Astrocyte of the spinal cord (primary cell): ENCODE measurements at regions not wholly inside any gene's neighbourhood (a gene's known extent, or its start where the extent isn't known, plus 50 kb on each side); places are given as distances from the start of the nearest gene placed in this dataset.
A peak's percentile ranks its signal among the peaks of the same experiment; 100 is the strongest.

ENCODE experiments used
- DNase-seq: peaks from one replicate; pipeline ENCODE4 v3.0.0; 2011; ENCODE audit warnings: low read depth, low spot score
- H3K4me3 ChIP-seq: 2 replicates; pipeline ENCODE4 v1.5.1; 2011; ENCODE audit warnings: low read depth, mild to moderate bottlenecking, low read length, moderate library complexity
- in situ Hi-C: cut with HindIII; loops from 2 replicates; pipeline ENCODE4 v1.10.0; 2017; ENCODE audit warnings: low sequenced_read_pairs
- TF ChIP-seq, protein P1 (sequence below): IDR thresholded peaks from 2 replicates; pipeline ENCODE4 v1.5.1; 2012; ENCODE audit warnings: low read depth, mild to moderate bottlenecking, low read length, inconsistent platforms

DNA sequence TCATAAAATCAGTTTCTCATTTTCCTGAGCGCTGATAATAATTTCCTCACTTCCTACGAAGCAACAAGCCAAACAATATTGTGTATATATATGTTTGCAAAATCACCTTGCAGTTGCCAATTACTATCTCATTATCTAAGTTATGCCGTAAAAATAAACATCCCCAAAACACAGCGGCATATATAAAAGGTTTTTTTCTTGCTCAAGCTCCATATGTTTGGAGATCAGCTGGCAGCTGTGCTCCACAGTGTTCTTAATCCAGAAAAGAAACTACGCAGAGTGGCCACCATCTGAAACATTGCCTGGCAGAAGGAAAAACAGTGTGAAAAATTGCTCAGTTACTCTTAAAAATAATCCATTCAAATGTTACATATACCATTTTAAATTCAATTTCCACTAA lies 951.4 kb downstream of the PLOD2 start:
- in situ Hi-C loops: no loop called here
- H3K4me3 ChIP-seq: no peak overlapping the region
- TF ChIP-seq, protein P1, sequence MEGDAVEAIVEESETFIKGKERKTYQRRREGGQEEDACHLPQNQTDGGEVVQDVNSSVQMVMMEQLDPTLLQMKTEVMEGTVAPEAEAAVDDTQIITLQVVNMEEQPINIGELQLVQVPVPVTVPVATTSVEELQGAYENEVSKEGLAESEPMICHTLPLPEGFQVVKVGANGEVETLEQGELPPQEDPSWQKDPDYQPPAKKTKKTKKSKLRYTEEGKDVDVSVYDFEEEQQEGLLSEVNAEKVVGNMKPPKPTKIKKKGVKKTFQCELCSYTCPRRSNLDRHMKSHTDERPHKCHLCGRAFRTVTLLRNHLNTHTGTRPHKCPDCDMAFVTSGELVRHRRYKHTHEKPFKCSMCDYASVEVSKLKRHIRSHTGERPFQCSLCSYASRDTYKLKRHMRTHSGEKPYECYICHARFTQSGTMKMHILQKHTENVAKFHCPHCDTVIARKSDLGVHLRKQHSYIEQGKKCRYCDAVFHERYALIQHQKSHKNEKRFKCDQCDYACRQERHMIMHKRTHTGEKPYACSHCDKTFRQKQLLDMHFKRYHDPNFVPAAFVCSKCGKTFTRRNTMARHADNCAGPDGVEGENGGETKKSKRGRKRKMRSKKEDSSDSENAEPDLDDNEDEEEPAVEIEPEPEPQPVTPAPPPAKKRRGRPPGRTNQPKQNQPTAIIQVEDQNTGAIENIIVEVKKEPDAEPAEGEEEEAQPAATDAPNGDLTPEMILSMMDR: no peak
- no peak for DNase-seq

DNA sequence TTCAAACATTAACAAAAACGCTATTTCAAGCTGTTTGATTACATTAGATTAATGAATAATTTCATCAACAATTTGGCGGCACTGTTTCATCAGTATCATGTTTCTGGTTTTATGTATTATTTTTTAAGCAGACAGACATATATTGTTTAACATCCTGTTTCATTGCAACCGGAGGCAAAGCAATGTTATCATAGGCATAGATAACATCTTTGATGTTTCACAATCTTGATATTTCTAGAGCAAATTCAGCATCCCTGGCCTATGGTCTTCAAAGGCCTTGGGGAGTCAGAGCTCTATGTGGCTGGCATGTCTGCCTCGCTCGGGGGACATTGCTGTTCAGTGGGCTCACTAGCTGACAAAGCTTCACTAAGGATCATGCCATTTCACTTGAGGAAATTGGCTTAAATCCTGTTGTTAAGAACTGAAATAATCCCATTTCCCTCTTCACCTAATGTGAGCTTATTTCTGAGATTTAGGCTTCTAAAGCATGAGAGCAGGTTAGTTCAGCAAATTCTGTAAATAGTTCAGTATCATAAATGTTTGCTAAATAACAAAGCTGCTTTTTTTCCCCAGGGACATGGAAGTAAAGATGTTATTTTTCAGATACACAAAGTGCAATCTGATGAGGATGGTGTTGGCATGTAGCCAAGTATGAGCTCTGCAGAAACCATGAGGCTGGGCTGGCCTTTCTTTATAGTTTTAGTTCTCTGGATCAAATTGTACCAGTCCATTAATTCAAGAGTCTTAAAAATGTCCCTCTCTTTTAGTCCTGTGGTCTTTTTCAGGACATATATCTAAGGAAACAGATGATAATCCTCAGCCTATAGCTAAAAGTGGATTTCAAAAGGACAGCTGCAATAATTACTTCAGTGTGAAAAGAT lies 941.4 kb downstream of the PLOD2 start:
- TF ChIP-seq, protein P1: no peak
- in situ Hi-C loops: no loop called here
- no peak overlapping the region for H3K4me3 ChIP-seq
- no peak for DNase-seq

DNA sequence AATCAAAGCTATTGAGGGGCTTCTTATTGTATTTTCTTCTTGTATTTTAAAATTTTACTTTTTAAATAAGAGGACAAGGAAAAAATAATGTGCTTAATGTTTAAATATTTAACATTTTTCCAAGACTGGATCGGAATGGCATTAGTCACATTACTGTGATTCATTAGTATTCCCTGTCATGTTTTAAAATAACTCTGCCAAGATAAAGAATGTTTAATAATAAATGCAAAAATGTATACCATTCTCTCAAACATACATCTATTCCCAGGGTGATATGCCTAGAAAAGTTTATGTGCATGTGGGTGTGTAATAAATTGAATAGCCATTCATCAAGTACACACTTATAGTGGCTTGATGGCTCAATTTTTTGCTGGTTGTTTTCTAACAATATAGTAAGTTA lies 936.1 kb downstream of the PLOD2 start:
- no peak overlapping the region for H3K4me3 ChIP-seq
- in situ Hi-C loops: no loop called here
- no peak for DNase-seq
- TF ChIP-seq, protein P1: no peak

DNA sequence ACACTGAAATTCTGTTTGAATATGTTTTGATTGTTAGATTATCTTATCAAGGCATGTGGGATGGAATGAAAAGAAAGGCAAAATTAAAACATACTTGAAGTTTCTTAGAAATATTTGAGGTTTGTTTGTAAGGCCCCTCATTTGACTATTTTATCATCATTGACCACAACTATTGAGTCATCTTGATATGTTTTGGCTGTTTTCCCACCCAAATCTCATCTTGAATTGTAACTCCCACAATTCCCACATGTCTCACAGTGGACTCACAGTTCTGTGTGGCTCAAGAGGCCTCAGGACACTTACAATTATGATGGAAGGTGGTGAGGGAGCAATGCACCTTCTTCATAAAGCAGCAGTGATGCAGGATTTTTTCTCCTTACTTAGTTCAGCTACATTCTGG lies 917.1 kb downstream of the PLOD2 start:
- no peak overlapping the region for H3K4me3 ChIP-seq
- DNase-seq: peak; percentile 89
- TF ChIP-seq, protein P1: no peak
- in situ Hi-C loops: no loop called here

DNA sequence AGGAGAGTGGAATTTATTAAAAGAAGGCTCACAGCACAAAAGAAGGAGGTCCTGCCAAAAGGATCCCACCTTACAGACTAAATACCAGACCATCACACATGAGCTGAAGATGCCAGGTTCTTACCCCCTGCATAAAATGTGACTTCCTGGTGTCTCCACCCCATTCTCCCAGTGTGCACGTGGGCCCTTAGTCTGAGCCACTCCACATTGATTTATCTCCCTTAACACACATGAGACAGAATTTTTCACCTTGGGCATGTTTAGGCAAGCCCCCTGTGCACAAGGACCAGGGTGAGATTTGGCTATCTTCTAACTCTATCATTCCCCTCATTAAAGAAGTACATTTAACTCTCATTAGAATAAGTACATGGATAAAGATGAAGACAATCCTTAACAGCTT lies 916.7 kb downstream of the PLOD2 start:
- TF ChIP-seq, protein P1: no peak
- DNase-seq: peak; percentile 2
- no peak overlapping the region for H3K4me3 ChIP-seq
- in situ Hi-C loops: no loop called here

DNA sequence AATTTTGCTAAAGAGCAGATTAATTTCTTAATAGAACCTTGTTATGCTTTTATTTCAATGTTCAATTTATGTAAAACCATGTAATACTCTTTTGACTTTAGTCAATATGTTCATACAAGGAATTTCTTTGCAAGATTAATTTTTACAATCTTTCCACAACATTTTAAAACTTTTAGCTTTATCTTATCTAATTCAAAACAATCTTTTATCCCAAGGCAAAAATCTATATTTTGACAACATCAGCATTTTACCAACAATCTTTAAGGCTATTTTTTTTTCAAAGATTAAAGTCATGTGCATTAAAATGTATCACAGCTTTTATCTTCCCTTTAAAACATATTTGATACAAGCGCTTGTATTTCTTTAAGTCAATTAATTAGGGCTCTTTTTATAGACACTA lies 914.7 kb downstream of the PLOD2 start:
- TF ChIP-seq, protein P1: no peak

More for the DNA sequence above, 914.7 kb downstream of the PLOD2 start:
- H3K4me3 ChIP-seq: no peak overlapping the region
- no peak for DNase-seq
- in situ Hi-C loops: no loop called here
